SIG-M5 treated with dmso at 0.1 percent for 504 hours (cell line): ENCODE measurements at regions not wholly inside any gene's neighbourhood (a gene's known extent, or its start where the extent isn't known, plus 50 kb on each side); places are given as distances from the start of the nearest gene placed in this dataset.

Source experiments
- DNase-seq: peaks from one replicate; lab custom pipeline; 2025; ENCODE audit not compliant: unreplicated experiment; lab: John Stamatoyannopoulos, UW

GRCh38 chr2:79359419-79359818, 153.4 kb upstream of the CTNNA2 start:
- DNase-seq, result no peak

DNA sequence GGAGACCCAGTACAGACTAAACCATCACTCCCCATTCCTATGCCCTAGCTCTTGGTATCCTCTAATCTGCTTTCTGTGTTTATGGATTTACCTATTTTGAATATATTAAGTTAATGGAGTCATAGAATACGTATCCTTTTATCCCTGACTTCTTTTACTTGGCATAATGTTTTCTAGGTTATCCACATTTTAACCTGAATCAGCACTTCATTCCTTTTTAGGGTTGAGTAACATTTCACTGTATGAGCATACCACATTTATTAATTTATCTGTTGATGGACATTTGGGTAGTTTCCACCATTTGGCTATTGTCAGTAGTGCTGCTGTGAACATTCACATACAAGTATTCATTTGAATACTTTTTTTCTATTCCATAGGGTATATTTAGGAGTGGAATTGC, 157.3 kb upstream of the CTNNA2 start:
- DNase-seq, result no peak

DNA sequence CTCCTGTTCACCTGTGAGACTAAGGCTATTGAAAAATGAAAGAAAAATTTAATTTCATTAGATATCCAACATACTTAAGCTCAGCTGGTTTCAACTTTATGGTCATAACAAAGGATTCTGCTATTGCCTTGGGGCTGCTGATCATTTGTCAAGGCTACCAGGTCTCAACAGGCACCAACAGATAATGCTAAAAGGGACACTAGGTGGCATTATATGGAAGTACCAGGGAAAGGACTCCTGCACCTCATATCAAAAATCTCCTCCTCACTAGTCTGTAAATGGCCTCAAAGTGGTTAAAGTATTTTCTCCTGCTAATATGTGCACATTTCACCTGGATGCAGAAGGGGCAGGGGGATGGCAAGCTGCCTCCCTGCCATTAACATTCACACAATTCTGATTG, 167.9 kb upstream of the REG3A start:
- no peak for DNase-seq

DNA sequence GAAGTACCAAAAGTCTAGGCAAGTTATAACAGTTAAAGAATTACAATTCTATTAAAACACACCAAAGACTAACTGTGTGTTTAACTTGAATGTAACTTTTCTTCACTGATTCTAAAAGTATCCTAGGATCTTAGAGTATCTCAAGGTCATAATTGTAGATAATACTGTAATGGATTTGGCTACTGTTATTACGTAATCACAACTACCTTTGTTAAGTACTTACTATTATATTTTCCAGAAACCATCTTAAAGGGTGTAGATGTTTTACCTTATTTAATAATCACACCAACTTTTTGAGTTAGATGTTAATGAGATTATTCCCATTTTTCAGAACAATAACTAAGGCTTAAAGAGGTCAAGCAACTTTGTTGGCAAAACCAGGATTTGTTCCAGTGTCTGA, 161.3 kb upstream of the REG3A start:
- DNase-seq, result no peak

DNA sequence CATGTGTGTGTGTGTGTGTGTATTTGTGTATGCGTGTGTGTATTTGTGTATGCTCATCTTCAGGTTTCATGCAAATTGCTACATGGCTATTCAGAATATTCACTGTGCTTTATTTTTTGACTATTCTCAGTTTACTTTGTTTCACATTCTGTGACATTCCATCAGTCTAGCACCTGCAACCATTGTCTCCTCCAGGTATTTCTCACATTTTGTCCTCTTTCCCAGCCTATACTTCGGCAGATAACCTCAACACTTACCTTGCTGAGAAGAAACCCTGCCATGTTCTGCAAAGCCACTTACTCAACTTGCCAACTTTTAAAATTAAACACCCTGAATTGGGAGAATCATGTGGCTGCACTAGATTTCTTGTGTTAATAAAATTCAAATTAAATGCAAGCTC, 135.4 kb upstream of the REG3A start:
- no peak for DNase-seq

GRCh38 chr2:79292958-79293315, 133.4 kb upstream of the REG3A start:
- no peak for DNase-seq

DNA sequence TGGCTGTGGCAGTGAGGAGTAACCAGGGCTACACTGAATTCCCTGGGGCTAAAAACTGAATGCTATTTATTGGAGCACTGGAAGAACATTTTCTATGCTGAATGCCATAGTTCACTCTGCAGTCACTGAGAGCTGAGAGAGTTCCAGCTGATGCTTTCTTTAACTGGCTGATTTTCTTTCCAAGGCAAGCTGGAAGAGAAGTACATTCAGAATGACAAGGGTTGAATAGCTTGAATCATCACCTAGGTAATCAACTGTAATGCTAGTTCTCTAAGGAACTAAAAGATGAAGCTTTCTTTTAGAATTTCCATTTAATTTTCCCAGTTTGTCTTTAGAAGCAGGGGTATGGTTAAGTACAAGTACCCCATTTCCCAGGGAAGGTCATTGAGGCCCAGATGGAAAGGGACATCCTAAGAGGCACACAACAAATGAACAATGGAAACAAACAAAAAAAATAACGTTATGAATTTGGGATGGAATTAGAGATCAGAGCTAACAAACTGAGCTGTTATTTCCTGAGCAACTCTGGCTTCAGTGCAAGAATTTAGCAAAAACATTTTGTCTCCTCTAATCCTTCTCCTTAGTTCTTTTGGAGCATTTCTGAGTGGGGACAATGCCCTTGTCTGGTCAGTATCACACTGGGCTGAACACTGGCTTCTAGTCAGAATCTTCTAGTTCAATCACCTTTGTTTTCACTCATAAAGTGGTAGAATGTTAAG, 132.8 kb upstream of the REG3A start:
- no peak for DNase-seq

DNA sequence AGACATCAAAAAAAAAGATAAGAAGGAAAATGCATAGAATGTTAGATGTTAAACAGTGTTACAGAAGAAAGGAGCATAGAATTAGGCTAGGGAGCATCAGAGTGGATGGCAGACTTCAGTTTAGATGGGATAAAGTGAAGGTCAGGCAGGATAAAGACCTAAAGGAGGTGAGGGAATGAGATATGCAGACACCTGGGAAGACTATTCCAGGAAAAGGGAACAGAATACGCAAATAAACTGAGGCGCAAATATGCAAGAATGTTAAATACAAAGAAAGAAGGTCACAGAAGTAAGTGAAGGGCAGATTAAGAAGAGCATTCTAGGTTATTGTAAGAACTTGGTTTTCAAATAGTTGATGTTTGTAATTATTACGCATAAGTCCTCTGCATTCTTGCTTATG, 116.3 kb upstream of the REG3A start:
- no peak for DNase-seq

GRCh38 chr2:79275197-79275596, 115.6 kb upstream of the REG3A start:
- no peak for DNase-seq

GRCh38 chr2:79272616-79273015, 113.1 kb upstream of the REG3A start:
- no peak for DNase-seq

DNA sequence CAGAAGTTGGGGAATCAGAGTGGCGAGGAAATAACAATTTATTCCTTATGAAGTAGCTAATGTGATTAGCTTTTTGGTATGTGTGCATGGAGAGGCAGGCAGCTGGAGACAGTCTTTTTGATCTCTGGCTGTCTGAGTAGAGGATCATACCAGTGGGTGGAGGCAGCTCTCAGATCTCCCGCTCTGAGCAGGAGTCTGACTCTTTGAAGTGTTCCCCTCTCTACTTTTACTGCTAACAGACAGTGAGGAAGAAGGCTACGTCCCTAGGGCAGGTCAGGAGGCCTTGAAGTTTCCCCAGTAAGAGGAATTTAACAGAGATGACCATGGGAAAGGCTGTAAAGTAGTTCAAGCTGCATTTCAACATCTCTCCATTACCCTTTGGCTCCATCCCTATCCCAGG, 111.9 kb upstream of the REG3A start:
- DNase-seq, result no peak

DNA sequence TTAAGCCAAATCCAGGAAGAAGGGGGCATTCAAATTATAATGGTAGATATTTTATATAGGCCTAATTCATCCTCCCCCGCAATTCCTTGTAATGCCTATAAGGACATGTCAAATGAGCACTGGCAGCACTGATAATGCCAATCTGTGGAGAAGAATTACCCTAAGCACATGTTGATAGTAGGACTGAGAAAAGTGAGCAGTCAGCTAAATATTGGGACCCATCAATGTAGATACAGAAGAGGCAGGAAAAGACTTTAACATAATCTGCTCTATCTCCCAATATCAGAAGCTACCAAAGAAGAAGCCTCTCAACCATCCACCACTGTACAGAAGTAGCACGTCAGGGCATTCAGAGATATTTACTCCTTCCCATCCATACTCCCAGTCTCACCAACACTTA, 101.3 kb upstream of the REG3A start:
- no peak for DNase-seq

DNA sequence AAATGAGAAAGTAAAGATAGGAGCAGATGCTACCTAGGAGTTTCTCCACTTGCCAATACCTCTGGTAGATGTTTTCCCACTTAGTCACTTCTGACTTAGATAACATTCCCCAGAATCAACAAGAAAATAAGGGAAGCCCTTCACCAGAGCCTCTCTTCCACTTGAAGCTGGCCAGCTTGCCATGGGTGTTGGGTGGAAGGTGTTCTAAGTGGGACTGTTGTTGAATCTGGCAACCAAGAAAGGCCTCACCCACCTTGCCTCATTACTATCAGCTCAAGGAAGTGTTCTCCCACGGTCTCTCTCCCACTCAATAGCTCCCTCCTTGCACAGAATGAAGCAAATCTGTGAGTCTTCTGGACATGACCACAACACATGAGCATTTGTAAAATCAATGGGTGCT, 100.4 kb upstream of the REG3A start:
- no peak for DNase-seq

GRCh38 chr2:79259296-79259695, 99.7 kb upstream of the REG3A start:
- DNase-seq, result no peak

GRCh38 chr2:79253243-79253774, 93.8 kb upstream of the REG3A start:
- DNase-seq, result no peak

- no peak for DNase-seq
Observed at GRCh38 chr2:79250656-79251055, 91.1 kb upstream of the REG3A start.

GRCh38 chr2:79248776-79249175, 89.2 kb upstream of the REG3A start:
- DNase-seq, result no peak

- peak; percentile 3 for DNase-seq
Observed at GRCh38 chr2:79235135-79235534, 75.6 kb upstream of the REG3A start.

DNA sequence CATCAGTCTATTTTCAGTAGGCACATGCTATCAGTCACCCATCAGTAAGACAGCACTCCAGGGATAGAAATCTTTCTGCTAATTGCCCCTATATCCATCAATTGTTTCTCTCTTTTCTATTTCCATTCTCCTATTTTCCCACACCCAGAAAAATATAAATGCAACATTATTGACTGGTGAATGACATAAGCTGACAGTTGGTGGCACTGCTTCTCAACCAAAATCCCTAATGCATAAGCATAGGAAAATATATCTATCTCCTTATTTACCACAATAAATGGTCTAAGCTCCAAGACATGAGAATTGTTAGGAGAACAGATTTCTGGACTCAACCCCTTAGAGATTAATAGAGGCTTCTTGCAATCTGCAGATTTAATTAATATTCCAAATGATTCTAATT, 64.0 kb upstream of the REG3A start:
- DNase-seq, result no peak

DNA sequence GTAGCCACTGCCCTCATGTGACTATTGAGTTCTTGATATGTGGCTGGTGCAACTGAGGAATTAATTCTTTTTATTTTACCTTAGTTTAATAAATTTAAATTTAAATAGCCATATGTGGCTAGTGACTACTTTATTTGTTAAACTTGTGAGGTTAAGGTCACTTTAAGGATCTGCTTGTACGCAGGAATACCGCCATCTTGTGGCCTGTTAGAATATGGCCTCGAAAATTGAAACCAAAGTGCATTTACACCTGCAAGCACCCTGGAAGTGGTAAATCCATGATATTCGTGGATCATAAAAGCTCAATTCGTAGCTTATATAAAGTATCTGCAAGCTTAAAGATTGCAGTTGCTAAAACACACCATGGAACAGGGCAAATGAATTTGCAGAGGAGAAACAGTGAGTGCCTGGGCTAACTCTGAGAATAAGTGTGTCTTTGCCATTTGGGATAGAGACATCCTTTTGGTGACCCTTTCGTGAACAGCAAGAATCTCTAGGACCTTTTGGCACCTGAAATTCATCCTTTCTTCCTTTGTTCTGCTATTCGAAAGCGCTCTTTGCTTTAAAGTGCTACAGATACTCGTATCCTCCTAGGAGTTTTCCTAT, 59.9 kb upstream of the REG3A start:
- peak; percentile 53 for DNase-seq

GRCh38 chr2:79210274-79210917, 50.8 kb upstream of the REG3A start:
- DNase-seq, result no peak
